ENCODE measurements at regions not wholly inside any gene's neighbourhood (a gene's known extent, or its start where the extent isn't known, plus 50 kb on each side); places are given as distances from the start of the nearest gene placed in this dataset.
"Not testable (repeated sequence)": the region's sequence is repeated elsewhere in the genome, so short reads cannot be mapped to it uniquely, and the experiment has no call there.

DNA sequence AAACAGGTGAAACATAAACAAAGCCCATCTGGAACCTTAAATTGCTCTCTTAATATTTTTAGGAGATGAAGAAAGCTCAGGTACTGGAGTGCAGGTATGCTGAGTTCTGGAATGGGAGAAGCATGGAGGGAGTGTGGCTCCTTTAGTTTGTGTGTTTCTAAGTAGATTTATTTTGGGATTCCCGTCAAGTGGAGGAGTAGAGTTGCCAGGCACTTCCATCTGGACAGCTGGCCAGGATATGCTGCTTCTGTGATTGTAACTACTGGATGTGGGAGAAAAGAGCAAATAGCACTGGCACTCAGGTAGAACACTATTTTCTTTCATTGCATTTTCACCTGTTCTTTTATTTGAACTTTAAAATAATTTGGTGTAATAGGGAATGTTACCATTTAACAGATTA lies 182.3 kb upstream of the MAST4 start:
- FAIRE-seq (no peak), DNase-seq (ENCODE audit: low spot score) (no peak)

DNA sequence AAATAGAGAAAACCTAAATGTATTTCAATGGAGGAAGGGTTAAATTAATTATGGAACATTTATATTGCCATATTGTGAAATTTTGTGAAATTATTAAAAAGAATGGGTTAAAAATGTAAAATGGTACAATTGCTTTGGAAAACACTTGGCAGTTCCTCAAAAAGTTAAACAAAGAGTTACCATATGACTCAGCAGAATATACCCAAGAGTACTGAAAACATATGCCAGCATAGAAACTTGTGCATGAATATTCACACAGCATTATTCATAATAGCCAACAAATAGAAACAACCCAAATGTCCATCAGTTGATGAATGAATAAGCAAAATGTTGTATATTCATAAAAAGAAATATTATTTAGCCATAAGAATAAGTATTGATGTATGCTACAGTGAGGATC lies 181.0 kb upstream of the MAST4 start:
- FAIRE-seq (no peak), DNase-seq (ENCODE audit: low spot score) (no peak)

DNA sequence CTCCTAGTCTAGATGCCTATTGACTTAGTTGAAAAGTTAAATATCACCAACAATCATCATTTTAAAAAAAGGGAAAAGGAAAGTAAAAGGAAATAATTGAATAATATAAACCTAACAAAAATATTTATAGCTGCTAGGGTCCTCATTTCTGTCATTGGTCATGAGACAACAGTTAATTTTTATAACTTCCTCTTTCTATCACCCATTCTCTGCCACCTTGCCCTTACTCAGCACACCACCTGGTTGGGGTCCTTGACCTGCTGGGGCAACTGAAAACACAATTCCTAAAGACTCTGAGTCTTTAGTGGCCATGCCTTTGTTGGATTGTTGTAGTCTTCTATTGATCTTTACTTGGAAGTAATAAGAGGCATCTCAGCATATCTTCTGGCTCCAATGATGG lies 179.5 kb upstream of the MAST4 start:
- FAIRE-seq (no peak), DNase-seq (ENCODE audit: low spot score) (no peak)

DNA sequence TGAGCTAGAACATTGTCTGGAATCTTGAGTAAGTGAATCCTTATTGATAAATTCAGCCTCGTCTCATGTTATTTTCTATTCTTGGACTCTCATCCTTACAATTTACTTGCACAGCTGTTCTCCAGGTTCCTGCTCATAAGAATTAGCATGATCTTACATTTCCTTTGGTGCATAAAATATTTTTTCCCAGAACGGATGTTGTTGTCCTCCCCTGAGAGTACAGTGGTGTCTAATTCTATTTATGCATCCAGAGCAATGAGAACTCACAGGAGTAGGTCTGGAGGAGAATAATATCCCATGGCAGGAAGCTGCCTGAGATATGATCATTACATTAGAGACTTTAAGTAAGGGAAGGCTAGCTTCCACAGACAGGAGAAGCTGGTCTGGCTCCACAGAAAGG lies 178.4 kb upstream of the MAST4 start:
- no peak for FAIRE-seq
- DNase-seq (ENCODE audit: low spot score), result no peak

DNA sequence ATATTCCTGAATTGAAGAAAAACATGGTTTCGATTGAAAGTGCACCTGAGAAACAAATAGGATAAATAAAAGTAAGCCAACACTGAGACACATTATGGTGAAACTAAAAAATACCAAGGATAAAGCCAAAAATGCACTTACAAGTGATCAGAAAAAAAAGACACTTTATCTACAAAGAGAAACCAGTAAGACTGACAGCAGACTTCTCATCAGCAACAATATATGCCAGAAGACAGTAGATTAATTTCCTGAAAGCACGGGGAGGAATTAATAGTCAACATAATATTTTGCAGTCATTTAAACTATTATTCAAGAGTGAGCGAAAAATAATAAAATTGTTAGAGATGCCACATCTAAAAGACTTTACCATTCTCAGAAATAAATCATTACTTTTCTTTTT lies 172.7 kb upstream of the MAST4 start:
- DNase-seq (ENCODE audit: low spot score), result no peak
- no peak for FAIRE-seq

DNA sequence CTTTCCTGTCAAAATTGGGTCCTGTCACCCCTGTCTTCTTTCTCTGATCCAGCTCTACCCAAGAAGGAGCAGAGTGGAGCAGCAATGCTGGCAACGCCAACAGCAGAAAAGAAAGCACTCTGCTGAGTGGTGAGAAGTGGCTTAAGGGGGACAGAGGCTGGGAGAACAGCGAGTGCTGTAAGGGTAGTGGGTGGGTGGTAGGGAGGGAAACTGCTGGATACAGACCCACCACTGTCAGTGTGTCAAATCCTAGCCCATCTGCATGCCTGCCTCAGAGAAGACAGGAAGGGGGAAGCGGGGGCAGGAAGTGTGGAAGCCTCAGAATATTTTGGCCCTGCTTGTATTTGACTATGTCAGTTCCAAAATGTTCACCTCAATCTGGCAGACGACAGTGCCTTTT lies 170.4 kb upstream of the MAST4 start:
- DNase-seq (ENCODE audit: low spot score), result no peak
- FAIRE-seq, result no peak

DNA sequence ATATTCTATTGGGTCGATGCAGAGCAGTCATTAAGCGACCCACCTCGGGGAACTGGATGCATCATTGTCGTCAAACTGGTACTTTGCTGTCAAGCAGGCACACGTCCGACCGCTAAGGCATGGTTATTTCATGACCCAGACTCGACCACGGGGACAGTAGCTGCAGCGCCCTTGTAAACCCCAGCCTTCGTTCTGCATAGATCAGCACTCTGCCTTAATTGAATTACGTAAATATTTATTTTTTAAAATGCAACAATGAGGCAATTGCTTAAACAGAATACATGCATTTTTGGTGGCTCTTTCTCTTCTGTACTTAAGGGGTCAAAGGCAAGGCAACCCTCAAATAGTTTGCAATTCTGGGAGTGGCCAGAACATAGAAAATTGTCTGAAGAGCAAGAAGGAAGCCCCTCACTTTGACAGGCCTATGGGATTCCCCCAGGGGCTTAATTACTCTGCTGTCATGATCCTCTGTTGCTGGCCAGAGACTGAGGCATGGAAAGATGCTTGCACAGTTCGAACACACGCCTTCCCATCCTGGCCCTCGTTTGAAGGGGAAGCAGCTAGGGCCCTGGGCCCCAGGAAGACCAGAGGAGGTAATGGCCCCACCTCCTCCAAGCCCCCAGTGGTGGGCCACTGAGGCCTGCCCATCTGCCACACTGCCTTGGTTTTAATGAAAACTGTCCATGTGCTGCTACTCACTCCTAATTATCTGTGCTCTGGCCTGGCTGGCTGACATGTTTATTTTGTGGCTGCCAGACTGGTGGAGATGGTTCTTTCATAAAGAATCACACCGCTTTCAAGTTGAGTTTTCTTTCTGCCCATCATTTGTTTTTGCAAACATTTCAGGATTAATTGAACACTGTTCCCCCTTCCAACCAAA lies 169.7 kb upstream of the MAST4 start:
- no peak for FAIRE-seq
- DNase-seq (ENCODE audit: low spot score), result no peak

DNA sequence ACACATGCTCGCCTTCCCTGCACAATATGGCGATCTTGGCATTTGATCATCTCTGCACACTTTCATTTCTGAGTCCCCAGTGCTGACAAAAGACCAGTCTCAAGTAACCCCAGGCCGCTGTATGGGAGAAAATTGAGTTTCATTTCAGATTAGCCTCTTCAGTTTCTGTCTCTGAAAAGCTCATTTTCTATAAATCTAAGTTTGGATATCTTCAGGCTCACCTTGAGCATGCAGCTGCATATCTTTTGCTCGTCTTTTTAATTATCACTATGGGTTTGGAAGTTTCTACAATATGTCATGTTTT lies 169.1 kb upstream of the MAST4 start:
- DNase-seq (ENCODE audit: low spot score), result no peak
- FAIRE-seq, result no peak

DNA sequence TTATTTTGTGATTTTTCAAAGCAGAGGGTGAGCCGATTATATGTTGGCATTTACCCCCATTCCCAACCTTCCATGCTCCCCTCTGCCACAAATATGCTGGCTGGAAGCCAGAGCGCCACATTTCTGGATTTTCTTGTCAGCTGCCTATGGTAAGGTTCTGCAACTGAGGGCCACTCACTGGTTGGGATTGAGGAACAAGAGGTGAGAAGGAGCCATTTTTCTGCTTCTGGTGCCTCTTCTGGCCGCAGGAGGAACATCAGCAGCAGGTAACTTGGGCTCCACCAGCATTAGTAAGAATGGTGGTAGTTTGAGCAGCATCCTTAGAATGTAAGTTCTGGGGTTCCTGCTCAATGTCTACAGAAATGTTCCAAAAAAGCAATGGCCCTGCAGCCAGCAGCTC lies 159.5 kb upstream of the MAST4 start:
- no peak for FAIRE-seq
- DNase-seq (ENCODE audit: low spot score), result no peak

DNA sequence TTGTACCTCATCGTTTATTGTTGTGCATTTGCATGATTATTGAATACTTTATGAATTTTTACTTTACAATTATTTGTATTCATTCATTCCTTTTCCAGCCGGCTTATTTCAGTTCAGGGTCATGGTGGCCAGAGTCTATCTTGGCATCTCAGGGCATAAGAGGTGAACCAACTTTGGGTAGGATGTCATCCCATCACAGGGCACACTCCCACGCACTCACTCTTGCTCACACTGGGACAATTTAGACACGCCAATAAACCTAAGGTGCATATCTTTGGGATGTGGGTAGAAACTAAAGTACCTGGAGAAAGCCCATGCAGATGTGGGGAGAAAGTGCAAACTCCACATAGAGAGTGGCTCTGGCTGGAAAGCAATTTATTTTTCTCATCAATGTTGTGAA lies 158.1 kb upstream of the MAST4 start:
- no peak for FAIRE-seq
- DNase-seq (ENCODE audit: low spot score), result no peak

DNA sequence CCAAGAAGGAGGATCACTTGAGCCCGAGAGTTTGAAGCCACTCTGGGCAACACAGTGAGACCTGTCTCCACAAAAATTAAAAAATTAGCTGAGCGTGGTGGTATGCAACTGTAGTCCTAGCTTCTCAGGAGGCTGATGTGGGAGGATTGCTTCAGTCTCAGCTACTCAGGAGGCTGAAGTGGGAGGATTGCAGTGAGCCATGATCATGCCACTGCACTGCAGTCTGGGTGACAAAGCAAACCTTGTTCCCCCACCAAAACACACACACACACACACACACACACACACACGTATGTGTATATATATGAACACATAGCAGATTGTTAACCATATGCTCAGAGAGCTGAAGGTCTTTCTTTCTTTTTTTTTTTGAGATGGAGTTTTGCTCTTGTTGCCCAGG lies 157.5 kb upstream of the MAST4 start:
- DNase-seq (ENCODE audit: low spot score) (no peak), FAIRE-seq (no peak)

DNA sequence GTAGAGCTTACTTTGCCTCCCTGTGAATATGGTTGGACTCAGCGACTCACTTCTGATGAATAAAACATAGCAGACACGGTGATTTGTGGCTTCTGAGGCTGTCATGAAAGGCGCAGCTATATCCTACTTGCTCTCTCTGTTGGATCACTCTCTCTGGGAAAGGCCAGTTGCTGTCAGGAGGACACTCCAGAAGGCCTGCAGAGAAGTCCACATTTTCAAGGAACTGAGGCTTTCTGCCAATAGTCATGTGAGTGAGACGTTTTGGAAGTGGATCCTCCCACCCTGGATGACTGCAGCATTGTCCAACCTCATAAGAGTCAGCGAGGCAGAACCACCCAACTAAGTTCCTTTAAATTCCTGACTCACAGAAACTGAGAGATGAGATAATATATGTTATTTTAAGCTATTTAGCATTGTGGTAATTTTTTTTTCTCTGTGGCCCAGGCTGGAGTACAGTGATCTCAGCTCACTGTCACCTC lies 156.0 kb upstream of the MAST4 start:
- FAIRE-seq, result peak; percentile 45
- DNase-seq (ENCODE audit: low spot score), result peak; percentile 74

DNA sequence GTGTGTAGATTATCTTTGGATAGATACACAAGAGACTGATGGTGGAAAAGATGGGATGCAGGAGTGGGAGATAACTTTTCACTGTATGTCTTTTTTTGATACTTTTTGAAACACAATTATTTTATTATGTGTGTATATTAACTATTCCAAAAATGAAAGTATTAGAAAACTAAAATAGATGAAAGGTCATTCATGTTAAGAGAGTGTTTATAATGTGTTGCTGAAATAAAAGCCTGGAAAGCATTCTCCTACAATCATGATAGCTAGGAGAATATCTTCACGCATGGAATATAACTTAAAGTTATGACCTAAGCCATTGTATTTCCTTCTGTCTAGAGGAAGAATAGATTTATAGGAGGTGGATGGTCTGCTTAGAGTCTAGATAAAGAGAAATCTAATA lies 154.8 kb upstream of the MAST4 start:
- no peak for FAIRE-seq

DNA sequence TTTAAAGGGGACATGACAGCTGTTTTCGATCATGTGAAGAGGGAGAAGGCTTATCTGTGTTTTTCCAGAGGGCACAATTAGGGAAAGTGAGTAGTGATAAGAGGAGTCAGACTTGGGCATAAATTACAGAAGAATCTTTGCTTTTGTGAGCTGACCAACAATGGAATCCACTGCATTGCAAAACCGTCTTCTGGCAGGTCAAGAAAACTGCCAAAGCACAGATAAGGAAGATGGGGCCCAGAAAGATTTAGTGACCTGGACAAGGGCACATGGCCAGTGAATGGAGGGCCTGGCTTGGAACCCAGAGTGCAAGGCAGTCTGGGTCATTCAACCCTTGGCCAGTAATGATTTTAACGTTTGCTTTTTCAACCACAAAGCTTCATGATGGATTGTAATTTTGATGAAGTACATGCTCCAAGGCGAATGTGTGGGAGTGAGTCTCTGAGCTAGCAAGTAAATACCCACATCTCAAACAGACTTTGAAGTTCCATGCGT lies 153.2 kb upstream of the MAST4 start:
- no peak for DNase-seq (ENCODE audit: low spot score)
- no peak for FAIRE-seq

More for the DNA sequence above, 154.8 kb upstream of the MAST4 start:
- DNase-seq (ENCODE audit: low spot score), result no peak

DNA sequence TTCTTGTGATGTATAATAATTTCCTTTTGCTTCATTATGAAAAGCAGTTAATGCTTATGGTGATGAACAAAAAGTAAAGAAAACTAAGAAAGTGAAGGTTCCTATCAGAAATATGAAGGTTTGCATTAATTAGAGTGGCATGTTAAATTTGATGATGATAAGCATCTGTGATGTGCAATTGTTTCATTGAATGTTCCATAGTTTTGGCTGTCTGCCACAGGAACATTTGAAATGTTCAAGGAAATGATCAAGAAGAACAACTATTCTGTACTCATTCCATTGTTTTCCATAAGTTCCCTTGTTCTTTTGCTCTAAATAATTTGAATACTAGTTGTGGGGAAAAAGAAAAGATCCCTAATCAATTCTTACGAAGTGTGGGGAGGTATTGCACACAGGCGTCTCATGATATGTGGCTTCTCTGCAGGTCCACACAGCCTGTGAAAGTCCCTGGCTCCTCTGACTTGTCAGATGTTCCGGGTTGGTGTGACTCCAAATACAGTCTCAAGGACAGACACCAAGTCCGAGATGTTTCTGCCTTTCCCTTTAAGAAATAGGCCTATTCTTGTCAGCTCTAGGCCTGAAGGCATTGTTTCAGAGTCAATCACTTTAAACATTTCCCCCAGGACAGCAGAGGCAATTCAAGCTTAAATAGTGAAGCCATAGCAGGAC lies 152.6 kb upstream of the MAST4 start:
- FAIRE-seq (no peak), DNase-seq (ENCODE audit: low spot score) (no peak)

DNA sequence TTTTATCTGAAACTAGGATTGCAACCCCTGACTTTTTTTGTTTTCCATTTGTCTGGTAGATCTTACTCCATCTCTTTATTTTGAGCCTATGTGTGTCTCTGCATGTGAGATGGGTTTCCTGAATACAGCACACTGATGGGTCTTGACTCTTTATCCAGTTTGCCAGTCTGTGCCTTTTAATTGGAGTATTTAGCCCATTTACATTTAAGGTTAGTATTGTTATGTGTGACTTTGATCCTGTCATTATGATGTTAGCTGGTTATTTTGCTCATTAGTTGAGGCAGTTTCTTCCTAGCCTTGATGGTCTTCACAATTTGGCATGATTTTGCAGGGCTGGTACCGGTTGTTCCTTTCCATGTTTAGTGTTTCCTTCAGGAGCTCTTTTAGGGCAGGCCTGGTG lies 148.1 kb upstream of the MAST4 start:
- FAIRE-seq; DNase-seq (ENCODE audit: low spot score): not testable (repeated sequence)

DNA sequence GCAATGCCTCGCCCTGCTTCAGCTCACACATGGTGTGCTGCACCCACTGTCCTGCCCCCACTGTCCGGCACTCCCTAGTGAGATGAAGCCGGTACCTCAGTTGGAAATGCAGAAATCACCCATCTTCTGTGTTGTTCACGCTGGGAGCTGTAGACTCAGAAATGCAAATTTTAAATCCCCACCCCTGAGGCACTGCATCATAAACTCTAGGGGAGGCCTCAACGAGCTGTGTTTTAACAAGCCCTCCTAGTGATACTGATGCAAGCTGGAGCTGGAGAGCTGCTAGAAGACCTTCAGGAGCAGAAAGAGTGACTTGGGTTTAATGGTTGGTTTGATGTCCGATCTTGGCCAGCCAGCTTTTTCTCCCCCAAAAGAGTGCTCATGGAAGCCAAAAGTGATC lies 146.0 kb upstream of the MAST4 start:
- DNase-seq (ENCODE audit: low spot score) (no peak), FAIRE-seq (no peak)

DNA sequence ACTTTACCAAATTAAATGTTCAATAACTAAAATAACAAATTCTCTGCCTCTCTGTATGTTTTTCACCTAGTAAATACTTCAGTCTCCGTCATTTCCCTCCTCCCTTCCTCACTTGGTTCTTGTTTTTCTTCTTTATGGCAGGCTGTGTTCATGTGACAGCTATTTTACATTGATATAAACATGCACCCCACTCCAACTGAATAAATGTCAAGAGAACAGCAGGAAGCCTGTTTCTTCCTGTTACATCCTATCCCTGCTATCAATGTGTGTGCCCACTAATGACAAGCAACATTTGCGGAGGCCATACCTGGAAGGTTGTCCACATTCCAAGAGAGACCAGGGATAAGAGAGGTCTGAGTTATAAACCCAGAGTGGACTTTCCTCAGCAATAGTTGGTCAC lies 145.2 kb upstream of the MAST4 start:
- FAIRE-seq, result no peak
- DNase-seq (ENCODE audit: low spot score), result no peak

DNA sequence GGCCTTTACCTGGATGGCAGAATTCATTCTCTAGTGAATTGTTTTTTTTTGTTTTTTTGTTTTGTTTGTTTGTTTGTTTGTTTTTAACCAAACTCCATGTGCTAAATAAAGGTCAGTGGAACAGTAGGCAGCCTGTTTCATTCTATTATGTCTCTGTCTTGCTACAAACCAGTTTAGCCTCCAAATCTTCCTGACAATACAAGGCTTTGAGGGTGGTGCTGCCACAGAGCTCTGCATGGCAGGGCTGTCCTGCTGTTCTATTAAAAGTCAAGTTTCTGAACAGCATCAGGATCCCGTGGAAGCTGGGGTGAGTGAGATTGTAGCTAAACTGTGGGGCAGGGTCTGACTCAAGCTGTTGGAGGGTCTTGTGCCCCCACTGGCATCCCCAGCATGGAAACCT lies 144.1 kb upstream of the MAST4 start:
- no peak for DNase-seq (ENCODE audit: low spot score)
- FAIRE-seq, result no peak

DNA sequence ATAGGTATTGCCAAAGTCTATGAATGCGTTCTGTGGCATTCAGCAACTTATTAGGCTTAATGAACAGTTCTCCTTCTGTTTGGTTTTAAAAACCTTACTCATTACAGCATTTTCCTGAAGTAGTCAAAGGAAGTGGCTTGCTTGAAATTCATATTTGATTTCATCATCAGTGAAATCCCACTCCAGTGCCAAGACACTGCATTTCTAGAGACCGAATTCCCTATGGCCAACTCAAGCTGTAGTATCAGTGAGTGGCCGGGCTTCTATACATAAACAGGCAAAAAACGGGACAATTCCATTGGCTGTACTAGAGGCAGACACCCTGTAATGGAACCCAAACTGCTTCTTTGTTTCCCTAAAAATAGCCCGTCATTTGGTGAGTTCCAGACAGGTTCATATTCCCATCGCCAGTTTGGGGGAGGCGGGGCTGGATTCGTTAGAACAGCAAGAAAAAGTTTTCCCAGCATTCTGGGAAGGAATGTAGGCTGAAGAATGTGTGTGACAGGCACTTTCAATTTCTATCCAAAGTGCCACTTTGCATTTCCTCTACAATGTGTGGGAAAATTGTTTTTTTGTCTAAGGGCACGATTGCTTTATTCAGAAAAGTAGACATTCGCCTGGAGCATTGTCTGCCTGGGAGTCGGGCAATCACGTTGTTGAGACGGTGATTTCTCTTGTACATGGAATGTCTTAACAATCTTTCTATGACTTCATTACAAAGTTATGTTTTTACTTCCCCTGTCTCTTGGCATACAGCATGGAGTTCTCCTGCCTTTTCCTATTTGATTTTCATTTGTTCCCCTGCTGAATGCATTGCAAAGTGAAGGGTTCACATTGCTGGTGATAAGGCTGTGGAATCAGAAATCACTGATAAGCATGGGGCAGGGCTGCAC lies 141.8 kb upstream of the MAST4 start:
- DNase-seq (ENCODE audit: low spot score) (no peak), FAIRE-seq (no peak)

DNA sequence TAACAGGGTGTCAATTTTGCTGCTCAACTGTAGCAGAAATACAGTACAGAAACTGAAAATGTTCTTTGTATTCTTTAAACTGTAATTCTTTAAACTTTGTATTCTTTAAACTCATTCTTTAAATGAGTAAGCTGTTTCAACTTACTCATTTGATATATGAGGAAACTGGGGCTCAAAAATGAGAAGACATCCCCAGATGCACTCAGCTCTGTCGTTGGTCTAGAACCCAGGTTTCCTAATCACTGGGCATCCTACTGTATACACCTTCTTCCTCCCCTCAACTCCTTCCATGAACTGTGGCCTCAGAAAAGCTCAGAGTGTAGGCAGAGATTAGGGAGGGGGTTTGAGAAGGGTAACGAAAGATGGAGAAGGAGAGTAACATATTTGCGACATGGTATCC lies 136.5 kb upstream of the MAST4 start:
- DNase-seq (ENCODE audit: low spot score) (no peak), FAIRE-seq (no peak)

DNA sequence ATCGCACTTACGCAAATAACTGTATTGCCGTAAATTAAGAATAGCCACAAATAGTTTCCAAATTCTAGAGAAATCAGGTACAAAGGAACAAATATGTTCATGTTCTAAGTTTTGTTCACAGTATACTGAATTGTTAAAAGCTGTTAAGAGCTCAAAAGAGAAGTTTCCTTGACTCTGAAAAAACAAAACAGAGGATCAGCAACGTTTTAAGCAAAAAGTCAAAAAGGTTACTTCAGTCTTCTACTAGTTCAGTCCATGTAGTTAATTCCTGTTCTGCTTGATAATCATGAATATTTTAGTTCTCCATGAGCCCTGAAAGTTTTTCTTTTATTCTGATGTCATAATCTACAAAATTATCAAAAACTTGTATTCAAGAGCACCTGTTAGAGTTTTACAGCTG lies 128.6 kb upstream of the MAST4 start:
- FAIRE-seq, result no peak
- no peak for DNase-seq (ENCODE audit: low spot score)
